GM21381 (cell line): ENCODE measurements at regions not wholly inside any gene's neighbourhood (a gene's known extent, or its start where the extent isn't known, plus 50 kb on each side); places are given as distances from the start of the nearest gene placed in this dataset.

Source experiments
- ATAC-seq: cut with Tn5 transposase; IDR thresholded peaks from one replicate; pipeline ENCODE4 v1.9.1; 2021; ENCODE audit warnings: mild to moderate bottlenecking, moderate library complexity; ENCODE audit not compliant: unreplicated experiment

GRCh38 chr5:133744051-133744959, 132.0 kb upstream of the FSTL4 start:
- ATAC-seq = no peak

DNA sequence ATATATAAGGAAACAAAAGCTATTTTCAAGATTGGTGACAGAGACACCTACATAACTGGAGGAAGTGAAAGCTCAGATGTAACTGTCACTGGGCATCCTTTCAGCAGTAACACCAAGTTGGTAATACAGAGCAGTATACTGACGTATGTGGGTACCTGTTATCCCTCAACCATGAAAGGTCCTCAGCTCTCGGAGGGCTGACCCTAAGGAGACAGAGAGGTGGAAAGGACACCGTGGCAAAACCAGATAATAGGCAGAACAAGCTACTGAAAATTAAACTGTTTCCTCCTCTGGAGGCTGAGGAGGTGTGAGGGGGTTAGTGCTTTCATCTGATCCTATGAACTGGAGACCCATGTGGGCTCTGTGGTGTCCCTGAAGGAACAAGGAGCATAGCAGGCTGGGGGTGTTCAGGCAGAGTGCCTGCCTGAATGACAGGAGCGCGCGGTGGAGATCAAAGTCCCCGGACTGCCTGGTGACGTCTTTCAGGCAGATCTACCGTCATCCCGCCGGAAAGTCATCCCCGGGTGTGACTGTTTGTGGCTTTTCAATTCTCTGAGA, 130.2 kb upstream of the FSTL4 start:
- ATAC-seq = no peak

- ATAC-seq = no peak
These were observed 129.5 kb upstream of the FSTL4 start for GRCh38 chr5:133741818-133742355.

- no peak for ATAC-seq
These were observed 129.1 kb upstream of the FSTL4 start for GRCh38 chr5:133741396-133741795.

GRCh38 chr5:133739181-133739780, 126.9 kb upstream of the FSTL4 start:
- no peak for ATAC-seq

- ATAC-seq = no peak
These were observed 125.9 kb upstream of the FSTL4 start for GRCh38 chr5:133738271-133738670.

DNA sequence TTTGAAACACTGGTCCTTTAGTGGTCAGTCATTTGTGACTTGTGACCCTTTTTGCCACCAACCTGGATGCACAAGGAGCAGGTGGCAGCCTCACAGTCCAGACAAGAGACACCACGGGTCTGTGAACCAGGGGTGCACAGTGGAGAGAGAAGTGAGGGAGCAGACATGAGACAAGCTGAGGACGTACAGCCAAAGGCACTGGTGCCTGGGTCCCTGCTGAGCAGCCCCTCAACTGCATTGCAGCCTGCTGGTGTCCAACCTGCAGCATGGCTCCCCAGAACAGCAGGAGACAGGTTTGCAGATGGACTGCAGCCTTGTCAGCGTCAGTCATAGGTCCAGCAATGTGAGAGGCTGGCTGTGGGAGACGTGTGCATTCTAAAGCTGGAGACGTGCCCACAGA, 124.2 kb upstream of the FSTL4 start:
- ATAC-seq = no peak

- no peak for ATAC-seq
These were observed 123.0 kb upstream of the FSTL4 start for GRCh38 chr5:133735346-133735745.

DNA sequence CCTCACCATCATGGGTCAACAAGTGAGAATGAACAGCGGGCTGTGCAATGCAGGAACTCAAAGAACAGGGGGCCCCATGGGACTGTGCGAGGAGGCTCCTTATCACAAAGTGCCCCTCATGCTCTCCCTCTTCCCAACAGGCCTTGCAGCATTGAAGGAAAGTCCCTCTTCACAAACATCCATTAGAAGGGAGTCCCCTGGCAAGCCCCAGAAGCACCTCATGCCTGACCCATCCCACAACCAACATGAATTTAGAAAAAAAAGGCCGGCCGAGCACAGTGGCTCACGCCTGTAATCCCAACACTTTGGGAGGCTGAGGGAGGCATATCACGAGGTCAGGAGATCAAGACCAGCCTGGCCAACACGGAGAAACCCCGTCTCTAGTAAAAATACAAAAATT, 122.6 kb upstream of the FSTL4 start:
- no peak for ATAC-seq

DNA sequence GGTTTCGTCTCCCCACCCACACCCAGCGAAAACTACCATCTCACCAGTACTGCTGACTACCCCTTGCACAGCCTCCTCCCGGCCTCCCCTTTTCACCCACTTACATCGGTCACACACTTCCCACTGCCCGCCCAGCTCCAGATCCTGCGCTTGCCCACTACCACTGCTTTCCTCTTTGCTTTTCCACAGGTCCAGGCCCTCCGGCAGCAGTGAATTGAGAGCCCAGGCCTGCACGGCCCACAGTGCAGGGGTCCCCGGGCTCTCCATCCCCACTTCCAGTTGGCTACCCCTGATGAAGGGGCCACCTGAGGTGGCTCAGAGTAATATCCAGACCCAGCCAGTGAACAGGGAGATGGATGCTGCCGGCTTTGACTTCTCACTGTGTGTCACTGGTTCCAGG, 120.2 kb upstream of the FSTL4 start:
- no peak for ATAC-seq

GRCh38 chr5:133731951-133732350, 119.6 kb upstream of the FSTL4 start:
- ATAC-seq = no peak

- no peak for ATAC-seq
These were observed 118.5 kb upstream of the FSTL4 start for GRCh38 chr5:133730866-133731265.

DNA sequence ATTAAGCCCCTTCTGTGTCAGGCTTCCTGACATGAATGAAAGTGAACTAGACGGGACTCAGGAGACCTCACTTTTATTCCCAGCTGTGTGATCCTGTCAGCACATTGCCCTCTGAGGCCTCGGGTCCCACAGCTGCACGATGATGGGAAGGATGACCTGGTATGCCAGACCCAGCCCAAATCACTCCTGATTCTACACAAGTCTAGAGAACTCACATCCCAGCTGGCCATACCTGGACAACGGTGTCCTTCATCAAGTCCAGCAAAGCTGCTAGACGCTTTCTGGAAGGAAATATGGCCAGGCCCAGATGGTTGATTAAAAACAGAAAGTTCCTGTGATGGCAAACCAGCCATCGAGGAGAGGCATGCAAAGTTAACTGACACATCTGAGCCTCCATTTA, 118.0 kb upstream of the FSTL4 start:
- no peak for ATAC-seq

DNA sequence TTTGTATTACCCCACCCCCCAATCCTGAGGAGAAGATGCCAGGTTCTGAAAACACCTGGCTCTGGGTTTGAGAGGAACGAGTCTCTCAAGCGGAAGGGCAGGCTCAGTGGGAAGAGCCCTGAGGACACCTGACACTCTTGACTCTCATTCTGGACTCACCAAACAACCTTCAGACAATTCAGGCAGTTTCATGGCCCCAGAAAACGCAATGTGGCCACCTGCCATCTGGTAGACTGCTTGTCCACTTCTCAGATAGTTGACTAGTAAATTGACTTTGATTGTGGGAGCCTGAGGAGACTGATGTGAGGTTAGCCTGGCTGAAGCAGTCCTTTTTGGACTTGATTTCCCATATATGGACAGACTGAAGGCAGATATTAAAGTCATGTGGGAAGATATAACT, 117.5 kb upstream of the FSTL4 start:
- ATAC-seq = no peak

DNA sequence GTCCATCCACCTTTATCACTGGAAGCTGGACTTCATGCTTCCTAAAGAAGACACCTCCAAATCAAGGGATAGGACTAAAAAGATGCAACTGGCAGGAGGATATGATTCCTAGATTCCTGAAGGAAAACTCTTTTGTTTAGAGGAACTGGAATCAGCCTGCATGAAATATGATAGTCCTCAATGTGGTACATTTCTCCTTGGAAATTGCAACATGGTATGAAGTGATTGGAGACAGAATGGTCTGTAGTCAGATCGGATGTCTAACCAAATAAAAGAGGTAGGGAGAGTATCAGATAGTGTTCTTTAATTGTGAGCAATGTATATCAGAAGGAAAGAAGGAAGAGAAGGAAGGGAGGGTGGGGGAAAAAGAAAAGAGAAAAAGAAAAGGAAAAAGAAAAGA, 116.1 kb upstream of the FSTL4 start:
- ATAC-seq = no peak

GRCh38 chr5:133727636-133728035, 115.3 kb upstream of the FSTL4 start:
- ATAC-seq = no peak

- ATAC-seq = no peak
These were observed 111.5 kb upstream of the FSTL4 start for GRCh38 chr5:133723651-133724366.

- no peak for ATAC-seq
These were observed 110.8 kb upstream of the FSTL4 start for GRCh38 chr5:133723126-133723525.

DNA sequence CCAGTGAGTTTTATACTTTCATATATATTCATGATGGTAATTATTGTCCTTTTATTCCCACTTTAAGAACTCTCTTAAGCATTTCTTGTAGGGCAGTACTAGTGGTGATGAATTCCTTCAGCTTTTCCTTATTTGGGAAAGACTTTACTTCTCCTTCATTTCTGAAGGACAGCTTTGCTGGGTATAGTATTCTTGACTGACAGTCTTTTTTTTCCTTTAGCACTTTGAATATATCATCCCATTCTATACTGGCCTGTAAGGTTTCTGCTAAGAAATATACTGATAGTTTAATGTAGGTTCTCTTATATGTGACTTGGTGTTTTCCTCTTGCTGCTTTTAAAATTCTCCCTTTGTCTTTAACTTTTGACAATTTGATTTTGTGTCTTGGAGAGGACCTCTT, 109.0 kb upstream of the FSTL4 start:
- no peak for ATAC-seq

DNA sequence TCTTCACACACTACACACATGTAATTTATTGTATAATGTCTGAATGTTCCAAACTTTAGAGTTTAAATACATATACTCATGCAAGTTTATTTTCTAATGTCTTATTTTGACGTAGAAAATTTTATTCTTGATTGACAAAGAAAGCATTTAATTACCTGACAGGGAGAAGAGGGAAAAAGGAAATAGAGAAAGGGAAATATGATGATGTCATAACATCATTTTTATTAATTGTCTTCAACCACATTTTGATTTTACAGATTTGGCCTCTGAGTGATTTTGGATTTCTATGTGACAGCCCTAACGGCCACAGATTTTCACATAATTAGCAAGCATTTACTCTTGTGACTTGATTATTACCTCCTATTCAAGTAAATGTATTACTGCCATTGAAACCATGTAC, 106.1 kb upstream of the FSTL4 start:
- ATAC-seq = no peak

DNA sequence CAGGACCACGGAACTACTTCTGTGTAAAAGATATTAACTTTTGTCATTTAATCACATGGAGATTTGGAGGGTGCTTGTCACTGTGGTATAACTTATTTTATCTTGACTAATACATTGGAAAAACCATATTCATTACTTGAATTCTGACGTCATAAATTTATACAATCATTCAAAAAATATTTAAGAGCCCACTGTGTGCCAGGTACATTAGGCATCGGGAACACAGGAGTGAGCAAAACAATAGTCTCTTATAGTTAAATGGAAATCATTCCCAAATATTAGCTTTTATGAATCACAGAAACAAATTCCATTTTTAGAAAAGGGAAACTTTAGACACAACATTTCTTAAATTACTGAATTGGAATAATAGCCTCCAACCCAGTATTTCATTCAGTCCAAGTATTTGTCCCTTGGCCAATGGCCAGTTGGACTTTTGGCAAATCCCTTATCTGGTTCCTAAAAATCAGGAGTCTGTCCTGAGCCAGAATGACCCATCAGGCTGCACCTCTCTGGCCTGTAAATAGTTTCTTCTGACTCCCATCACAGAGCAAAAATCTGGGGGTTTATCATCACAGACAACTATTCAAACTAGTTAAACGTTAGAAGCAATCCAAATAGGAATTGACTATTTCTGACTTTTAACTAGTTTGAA, 104.3 kb upstream of the FSTL4 start:
- ATAC-seq = no peak
